Breast epithelium (tissue), 4 donors: ENCODE measurements at regions not wholly inside any gene's neighbourhood (a gene's known extent, or its start where the extent isn't known, plus 50 kb on each side); places are given as distances from the start of the nearest gene placed in this dataset.

Experiments
- DNase-seq, 2 donors: peaks; one replicate each; pipeline ENCODE4 v3.0.0-alpha.2; 2019; ENCODE audit warnings: low spot score in 2 of 2
- H3K27ac ChIP-seq, 2 donors: fragments of 200-600 bp; sonication (generic) in 1 of 2; one replicate each; pipeline ENCODE4 v1.5.1; 2016 to 2019; ENCODE audit warnings: mild to moderate bottlenecking in 1 of 2
- H3K27me3 ChIP-seq, 2 donors: fragments of 200-600 bp; sonication (generic) in 1 of 2; one replicate each; pipeline versions ENCODE4 v1.5.1 to v1.6.0; 2017 to 2019; ENCODE audit warnings: control low read depth in 1 of 2, mild to moderate bottlenecking in 1 of 2
- H3K36me3 ChIP-seq: fragments of 200-600 bp; one replicate; pipeline ENCODE4 v1.5.1; 2019
- H3K4me1 ChIP-seq, 2 donors: fragments of 200-600 bp; sonication (generic); one replicate each; pipeline ENCODE4 v1.5.1; 2016 to 2019; ENCODE audit warnings: control low read depth in 1 of 2
- H3K4me3 ChIP-seq, 3 donors: fragments of 200-600 bp; sonication (generic); 1 replicate in 2 of 3; 2 replicates in 1 of 3; pipeline ENCODE4 v1.5.1; 2016 to 2019; ENCODE audit warnings: mild to moderate bottlenecking in 3 of 3, moderate library complexity in 2 of 3
- H3K9me3 ChIP-seq, 2 donors: fragments of 200-600 bp; sonication (generic) in 1 of 2; one replicate each; pipeline ENCODE4 v1.5.1; 2016 to 2019; ENCODE audit warnings: control low read depth in 1 of 2
- POLR2A ChIP-seq: fragments of 450-650 bp; IDR thresholded peaks from one replicate; pipeline ENCODE4 v1.6.1; 2016; ENCODE audit warnings: antibody characterized with exemption, mild to moderate bottlenecking, moderate library complexity
- POLR2AphosphoS5 ChIP-seq, 3 donors: sonication (generic); formaldehyde crosslinking; IDR thresholded peaks; one replicate each; pipeline ENCODE4 v1.6.1; 2017; ENCODE audit warnings: antibody characterized with exemption in 3 of 3
- intact Hi-C: fragments of 100-400 bp; cut with DNase I; formaldehyde crosslinking; loops from one replicate; pipeline ENCODE4 v1.15.1; 2023; ENCODE audit warnings: low total_unique reads
- TF ChIP-seq, protein P1 (sequence below), 3 donors: fragments of 450-650 bp; IDR thresholded peaks; one replicate each; pipeline ENCODE4 v1.5.1; 2016 to 2017; ENCODE audit warnings: antibody characterized with exemption in 3 of 3, mild to moderate bottlenecking in 3 of 3, moderate library complexity in 3 of 3

DNA sequence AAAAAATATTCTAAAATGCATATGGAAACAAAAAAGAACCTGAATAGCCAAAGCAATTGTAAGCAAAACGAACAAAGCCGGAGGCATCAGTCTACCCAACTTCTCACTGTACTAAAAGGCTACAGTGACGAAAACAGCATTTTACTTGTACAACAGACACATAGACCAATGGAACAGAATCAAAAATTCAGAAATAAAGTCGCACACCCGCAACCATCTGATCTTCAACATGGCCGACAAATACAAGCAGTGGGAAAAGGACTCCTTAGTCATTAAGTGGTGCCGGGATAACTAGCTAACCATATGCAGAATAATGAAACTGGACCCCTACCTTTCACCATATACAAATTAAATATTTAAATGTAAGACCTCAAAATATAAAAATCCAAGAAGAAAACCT is 203.9 kb upstream of the PPFIA2 start:
- H3K4me3 ChIP-seq = no peak overlapping the region
- H3K4me1 ChIP-seq = no peaks in the 10 kb centered on the region
- no peaks in the 10 kb centered on the region for H3K27me3 ChIP-seq
- no peak overlapping the region for H3K27ac ChIP-seq
- DNase-seq = no peak
- intact Hi-C loops = no loop called here
- no peaks in the 10 kb centered on the region for H3K9me3 ChIP-seq
- no peak for TF ChIP-seq POLR2A
- TF ChIP-seq POLR2AphosphoS5 (IDR thresholded peaks at IDR 0.05) = no peak
- TF ChIP-seq, protein P1, sequence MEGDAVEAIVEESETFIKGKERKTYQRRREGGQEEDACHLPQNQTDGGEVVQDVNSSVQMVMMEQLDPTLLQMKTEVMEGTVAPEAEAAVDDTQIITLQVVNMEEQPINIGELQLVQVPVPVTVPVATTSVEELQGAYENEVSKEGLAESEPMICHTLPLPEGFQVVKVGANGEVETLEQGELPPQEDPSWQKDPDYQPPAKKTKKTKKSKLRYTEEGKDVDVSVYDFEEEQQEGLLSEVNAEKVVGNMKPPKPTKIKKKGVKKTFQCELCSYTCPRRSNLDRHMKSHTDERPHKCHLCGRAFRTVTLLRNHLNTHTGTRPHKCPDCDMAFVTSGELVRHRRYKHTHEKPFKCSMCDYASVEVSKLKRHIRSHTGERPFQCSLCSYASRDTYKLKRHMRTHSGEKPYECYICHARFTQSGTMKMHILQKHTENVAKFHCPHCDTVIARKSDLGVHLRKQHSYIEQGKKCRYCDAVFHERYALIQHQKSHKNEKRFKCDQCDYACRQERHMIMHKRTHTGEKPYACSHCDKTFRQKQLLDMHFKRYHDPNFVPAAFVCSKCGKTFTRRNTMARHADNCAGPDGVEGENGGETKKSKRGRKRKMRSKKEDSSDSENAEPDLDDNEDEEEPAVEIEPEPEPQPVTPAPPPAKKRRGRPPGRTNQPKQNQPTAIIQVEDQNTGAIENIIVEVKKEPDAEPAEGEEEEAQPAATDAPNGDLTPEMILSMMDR (IDR thresholded peaks at IDR 0.05) = no peak
- H3K36me3 ChIP-seq = no peaks in the 10 kb centered on the region

DNA sequence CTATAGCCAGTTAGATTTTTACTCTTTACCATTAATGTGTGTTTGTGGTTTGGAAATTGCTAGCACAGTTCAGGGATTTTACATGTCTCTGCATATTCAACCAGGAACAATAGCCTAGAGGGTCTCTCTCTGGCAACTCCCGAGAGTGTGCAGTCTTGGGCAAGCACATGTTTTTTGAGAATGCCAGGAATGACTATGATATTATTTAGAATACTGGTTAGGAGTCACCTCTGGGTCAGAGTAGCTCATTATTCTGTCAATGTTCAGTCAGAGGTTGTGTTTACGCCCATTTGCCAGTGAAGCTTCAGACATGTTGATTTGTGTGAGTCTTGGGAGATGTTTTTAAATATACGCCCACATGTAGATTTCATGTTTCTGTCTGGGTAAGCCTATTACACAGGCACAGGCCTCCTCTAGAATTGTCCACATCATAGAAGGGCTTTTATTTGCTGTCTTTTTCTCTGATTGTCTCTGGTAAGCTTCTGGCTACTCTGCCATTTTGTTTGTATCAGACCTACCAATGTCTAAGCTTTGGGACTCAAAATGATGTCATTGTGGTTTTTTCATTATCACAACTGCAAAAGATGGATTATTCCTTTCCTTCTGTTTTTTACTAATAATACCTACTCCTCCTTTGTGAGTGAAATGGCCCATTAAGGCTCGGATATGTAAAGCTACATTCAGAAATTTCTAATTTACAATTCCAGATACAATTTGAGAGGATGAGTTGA is 203.1 kb upstream of the PPFIA2 start:
- no peaks in the 10 kb centered on the region for H3K27me3 ChIP-seq

DNA sequence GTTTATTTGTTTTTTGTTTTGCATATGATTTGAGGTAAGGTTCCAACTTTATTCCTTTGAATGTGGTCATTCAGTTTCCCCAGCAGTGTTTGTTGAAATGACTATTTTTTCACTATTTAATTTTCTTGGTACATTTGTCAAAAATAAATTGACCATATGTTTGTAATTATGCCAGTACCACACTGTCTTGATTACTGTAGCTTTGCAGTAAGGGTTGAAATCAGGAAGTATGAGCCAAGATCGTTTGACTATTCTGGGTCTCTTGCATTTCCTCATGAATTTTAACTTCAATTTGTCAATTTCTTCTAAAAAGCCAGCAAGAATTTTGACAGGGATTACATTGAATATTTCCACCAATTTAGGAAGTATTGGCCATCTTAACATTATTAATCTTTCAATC is 199.3 kb upstream of the PPFIA2 start:
- no peak overlapping the region for H3K27ac ChIP-seq
- H3K27me3 ChIP-seq = no peaks in the 10 kb centered on the region
- TF ChIP-seq POLR2AphosphoS5 (IDR thresholded peaks at IDR 0.05) = no peak
- TF ChIP-seq POLR2A = no peak
- TF ChIP-seq, protein P1 (IDR thresholded peaks at IDR 0.05) = no peak
- no peak overlapping the region for H3K4me3 ChIP-seq
- no peaks in the 10 kb centered on the region for H3K36me3 ChIP-seq
- no peak for DNase-seq
- intact Hi-C loops = no loop called here
- H3K9me3 ChIP-seq = no peaks in the 10 kb centered on the region
- no peaks in the 10 kb centered on the region for H3K4me1 ChIP-seq

More for the DNA sequence above, 203.1 kb upstream of the PPFIA2 start:
- Histone ChIP-seq H3K4me3 (no peak overlapping the region), H3K36me3 (no peaks in the 10 kb centered on the region), H3K9me3 (no peaks in the 10 kb centered on the region), H3K4me1 (no peaks in the 10 kb centered on the region), H3K27ac (no peak overlapping the region)
- TF ChIP-seq, protein P1 (IDR thresholded peaks at IDR 0.05) = no peak
- TF ChIP-seq POLR2AphosphoS5 (IDR thresholded peaks at IDR 0.05) (no peak), POLR2A (no peak)
- intact Hi-C loops = no loop called here
- no peak for DNase-seq

DNA sequence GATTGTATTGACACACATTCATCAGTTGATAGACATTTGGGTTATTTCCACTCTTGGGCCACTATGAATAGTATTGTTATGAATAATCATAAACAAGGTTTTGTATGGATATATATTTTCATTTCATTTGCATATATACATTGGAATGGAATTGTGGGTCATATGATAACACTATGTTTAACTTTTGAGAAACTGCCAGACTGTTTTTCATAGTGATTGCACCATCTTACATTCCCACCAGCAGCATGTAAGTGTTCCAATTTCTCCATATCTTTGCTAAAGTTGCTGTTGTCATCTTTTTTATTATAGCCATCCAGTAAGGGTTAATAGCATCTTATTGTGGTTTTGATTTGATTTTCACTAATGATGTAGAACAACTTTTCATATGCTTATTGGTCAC is 198.5 kb upstream of the PPFIA2 start:
- TF ChIP-seq POLR2AphosphoS5 (IDR thresholded peaks at IDR 0.05) (no peak), POLR2A (no peak)
- TF ChIP-seq, protein P1 (IDR thresholded peaks at IDR 0.05) = no peak
- intact Hi-C loops = no loop called here

DNA sequence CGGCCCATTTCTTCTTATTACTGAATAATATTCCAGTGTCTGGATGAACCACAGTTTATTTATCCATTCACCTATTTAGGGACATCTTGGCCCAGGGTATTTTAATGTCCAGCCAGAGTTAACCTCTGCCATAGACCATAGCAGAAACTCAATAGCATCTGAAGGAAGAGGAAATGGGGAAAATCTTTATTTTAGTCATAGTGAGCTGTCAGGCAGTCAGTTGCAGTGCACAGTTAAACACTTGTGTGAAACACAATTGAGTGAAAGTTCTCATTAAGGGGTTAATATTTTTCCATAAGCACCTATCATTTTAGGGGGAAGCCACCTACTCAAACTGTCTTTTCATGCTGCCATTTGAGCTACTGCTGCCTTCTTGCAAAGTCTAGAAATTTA is 197.3 kb upstream of the PPFIA2 start:
- Histone ChIP-seq H3K4me1 (no peaks in the 10 kb centered on the region), H3K27ac (no peak overlapping the region), H3K9me3 (no peaks in the 10 kb centered on the region), H3K36me3 (no peaks in the 10 kb centered on the region), H3K4me3 (no peak overlapping the region), H3K27me3 (no peaks in the 10 kb centered on the region)
- DNase-seq = no peak
- intact Hi-C loops = no loop called here
- TF ChIP-seq, protein P1 (IDR thresholded peaks at IDR 0.05) = no peak
- TF ChIP-seq POLR2AphosphoS5 (IDR thresholded peaks at IDR 0.05) = no peak
- TF ChIP-seq POLR2A = no peak

More for the DNA sequence above, 198.5 kb upstream of the PPFIA2 start:
- Histone ChIP-seq H3K4me3 (no peak overlapping the region), H3K36me3 (no peaks in the 10 kb centered on the region), H3K27ac (no peak overlapping the region), H3K4me1 (no peaks in the 10 kb centered on the region), H3K9me3 (no peaks in the 10 kb centered on the region), H3K27me3 (no peaks in the 10 kb centered on the region)
- no peak for DNase-seq
